CD4-positive, alpha-beta T cell (primary cell): ENCODE measurements at regions not wholly inside any gene's neighbourhood (a gene's known extent, or its start where the extent isn't known, plus 50 kb on each side); places are given as distances from the start of the nearest gene placed in this dataset.

Experiments used
- ATAC-seq: fragments of 200-7000 bp; cut with Tn5 transposase; one replicate; pipeline ENCODE4 v1.10.0; 2022; ENCODE audit warnings: mild to moderate bottlenecking; ENCODE audit not compliant: poor library complexity
- CTCF ChIA-PET: fragments of 350-600 bp; sonication (Branson Sonifier 250); formaldehyde crosslinking; loops from one replicate; lab custom pipeline; 2021; ENCODE audit warnings: antibody characterized with exemption, inconsistent platforms; lab: Charles Lee
- POLR2A ChIA-PET: fragments of 350-600 bp; sonication (Branson Sonifier 250); formaldehyde crosslinking; loops from one replicate; lab custom pipeline; 2021; ENCODE audit warnings: antibody characterized with exemption, inconsistent platforms; lab: Charles Lee
- DNase-seq, 14 experiments: peaks; one replicate each; pipeline ENCODE4 v3.0.0-alpha.2; 2013 to 2020; ENCODE audit warnings: mixed read lengths in 2 of 14
- H3K27ac ChIP-seq, 2 donors: one replicate each; pipeline versions ENCODE4 v1.5.1 to v1.7.0; 2013; ENCODE audit warnings: low read length in 2 of 2, low read depth in 1 of 2, mild to moderate bottlenecking in 1 of 2
- H3K27me3 ChIP-seq, 2 experiments: 1 replicate in 1 of 2; 2 replicates in 1 of 2; pipeline versions ENCODE4 v1.6.1 to v1.7.0; 2013; ENCODE audit warnings: low read length in 2 of 2, control low read depth in 1 of 2, mild to moderate bottlenecking in 1 of 2, moderate library complexity in 1 of 2; ENCODE audit not compliant: insufficient read depth in 2 of 2, control insufficient read depth in 1 of 2
- H3K36me3 ChIP-seq: one replicate; pipeline ENCODE4 v1.6.1; 2013; ENCODE audit warnings: low read length, control low read depth; ENCODE audit not compliant: insufficient read depth
- H3K4me1 ChIP-seq: one replicate; pipeline ENCODE4 v1.6.1; 2013; ENCODE audit warnings: low read length, control low read depth; ENCODE audit not compliant: insufficient read depth
- H3K4me3 ChIP-seq: one replicate; pipeline ENCODE4 v1.5.1; 2013; ENCODE audit warnings: mild to moderate bottlenecking, low read length, moderate library complexity
- H3K9me3 ChIP-seq, 2 experiments: 1 replicate in 1 of 2; 2 replicates in 1 of 2; pipeline versions ENCODE4 v1.6.1 to v1.7.0; 2013; ENCODE audit warnings: low read length in 2 of 2, mild to moderate bottlenecking in 2 of 2, control low read depth in 1 of 2, moderate library complexity in 1 of 2; ENCODE audit not compliant: control insufficient read depth in 1 of 2, insufficient read depth in 1 of 2
- H3K27ac Mint-ChIP-seq: one replicate; pipeline ENCODE4 v1.8.0; 2020; ENCODE audit warnings: mixed read lengths
- H3K27me3 Mint-ChIP-seq: one replicate; pipeline ENCODE4 v1.8.0; 2021; ENCODE audit warnings: mixed read lengths
- H3K36me3 Mint-ChIP-seq: one replicate; pipeline ENCODE4 v1.8.0; 2021; ENCODE audit warnings: low read depth, mixed read lengths
- H3K4me1 Mint-ChIP-seq: one replicate; pipeline ENCODE4 v1.8.0; 2021; ENCODE audit warnings: low read depth, mixed read lengths
- H3K4me3 Mint-ChIP-seq: one replicate; pipeline ENCODE4 v1.8.0; 2020; ENCODE audit warnings: mild to moderate bottlenecking, mixed read lengths
- H3K9me3 Mint-ChIP-seq: one replicate; pipeline ENCODE4 v1.8.0; 2020; ENCODE audit warnings: mixed read lengths
- intact Hi-C, 2 experiments: fragments of 100-400 bp; cut with DNase I in 1 of 2; cut with micrococcal nuclease in 1 of 2; formaldehyde crosslinking; loops; one replicate each; pipeline versions ENCODE4 v1.15.1 to v1.9.0; 2023 to 2025; cut with DNase I, micrococcal nuclease
- TF ChIP-seq, protein P1 (sequence below): fragments of 200-600 bp; IDR thresholded peaks from one replicate; pipeline ENCODE4 v1.8.0; 2022; ENCODE audit warnings: antibody characterized with exemption, mild to moderate bottlenecking

DNA sequence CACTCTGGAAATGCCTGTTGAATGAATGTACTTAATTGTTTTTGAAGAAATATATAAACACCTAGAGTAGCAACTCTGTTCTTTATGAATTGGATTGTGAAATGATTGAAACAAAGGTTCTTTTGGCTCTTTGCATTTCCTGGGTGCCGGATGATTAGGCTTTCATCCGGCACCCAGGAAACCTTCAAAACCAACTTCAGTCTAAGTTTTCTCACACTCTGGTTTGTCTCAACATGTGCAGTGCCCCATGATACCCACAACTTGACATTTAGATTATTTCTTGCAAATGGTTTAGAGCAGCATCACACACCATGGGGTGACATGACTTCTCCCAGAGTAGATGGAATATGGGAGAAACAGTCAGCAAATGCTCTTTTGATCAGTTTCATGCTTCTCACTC lies 354.9 kb downstream of the BARHL2 start:
- Histone ChIP-seq H3K27me3 (no peaks in the 10 kb centered on the region), H3K36me3 (no peaks in the 10 kb centered on the region), H3K9me3 (no peaks in the 10 kb centered on the region), H3K4me3 (no peak overlapping the region), H3K4me1 (no peaks in the 10 kb centered on the region), H3K27ac (no peak overlapping the region)
- peaks cover 5% of the 10 kb centered on the region for H3K27me3 Mint-ChIP-seq
- ATAC-seq (no peak), DNase-seq (no peak)
- intact Hi-C loops: no loop called here
- ChIA-PET CTCF (no interaction called here), POLR2A (no interaction called here)
- H3K9me3 Mint-ChIP-seq: no peaks in the 10 kb centered on the region
- H3K4me3 Mint-ChIP-seq: no peak overlapping the region
- TF ChIP-seq, protein P1, sequence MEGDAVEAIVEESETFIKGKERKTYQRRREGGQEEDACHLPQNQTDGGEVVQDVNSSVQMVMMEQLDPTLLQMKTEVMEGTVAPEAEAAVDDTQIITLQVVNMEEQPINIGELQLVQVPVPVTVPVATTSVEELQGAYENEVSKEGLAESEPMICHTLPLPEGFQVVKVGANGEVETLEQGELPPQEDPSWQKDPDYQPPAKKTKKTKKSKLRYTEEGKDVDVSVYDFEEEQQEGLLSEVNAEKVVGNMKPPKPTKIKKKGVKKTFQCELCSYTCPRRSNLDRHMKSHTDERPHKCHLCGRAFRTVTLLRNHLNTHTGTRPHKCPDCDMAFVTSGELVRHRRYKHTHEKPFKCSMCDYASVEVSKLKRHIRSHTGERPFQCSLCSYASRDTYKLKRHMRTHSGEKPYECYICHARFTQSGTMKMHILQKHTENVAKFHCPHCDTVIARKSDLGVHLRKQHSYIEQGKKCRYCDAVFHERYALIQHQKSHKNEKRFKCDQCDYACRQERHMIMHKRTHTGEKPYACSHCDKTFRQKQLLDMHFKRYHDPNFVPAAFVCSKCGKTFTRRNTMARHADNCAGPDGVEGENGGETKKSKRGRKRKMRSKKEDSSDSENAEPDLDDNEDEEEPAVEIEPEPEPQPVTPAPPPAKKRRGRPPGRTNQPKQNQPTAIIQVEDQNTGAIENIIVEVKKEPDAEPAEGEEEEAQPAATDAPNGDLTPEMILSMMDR: no peak
- H3K4me1 Mint-ChIP-seq: no peaks in the 10 kb centered on the region
- H3K27ac Mint-ChIP-seq: no peak overlapping the region
- no peaks in the 10 kb centered on the region for H3K36me3 Mint-ChIP-seq

DNA sequence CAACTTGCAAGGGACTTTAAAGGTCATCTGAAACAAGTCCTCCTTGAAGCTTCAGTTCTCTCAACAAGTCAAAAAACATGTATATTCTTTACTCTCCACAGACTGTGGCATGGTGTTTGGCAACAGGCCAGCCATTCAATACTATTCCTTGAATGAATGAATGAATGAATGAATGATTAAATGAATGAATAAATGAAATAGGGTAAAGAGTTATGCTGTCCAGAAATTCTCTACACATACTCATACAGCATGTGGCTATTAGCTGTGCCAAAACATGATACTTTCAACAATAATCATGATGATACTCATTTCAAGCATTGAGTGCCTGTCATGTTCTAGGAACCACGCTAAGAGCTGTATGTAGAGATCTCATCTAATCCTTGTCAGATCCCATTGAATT lies 356.1 kb downstream of the BARHL2 start:
- ChIA-PET POLR2A (no interaction called here), CTCF (no interaction called here)
- no peaks in the 10 kb centered on the region for H3K9me3 Mint-ChIP-seq
- TF ChIP-seq, protein P1: no peak
- Histone ChIP-seq H3K4me3 (no peak overlapping the region), H3K27ac (no peak overlapping the region), H3K36me3 (no peaks in the 10 kb centered on the region), H3K27me3 (no peaks in the 10 kb centered on the region), H3K9me3 (no peaks in the 10 kb centered on the region), H3K4me1 (no peaks in the 10 kb centered on the region)
- intact Hi-C loops: no loop called here
- no peaks in the 10 kb centered on the region for H3K36me3 Mint-ChIP-seq
- H3K27ac Mint-ChIP-seq: no peak overlapping the region
- H3K27me3 Mint-ChIP-seq: peaks cover 5% of the 10 kb centered on the region
- DNase-seq: no peak
- no peaks in the 10 kb centered on the region for H3K4me1 Mint-ChIP-seq
- no peak for ATAC-seq
- H3K4me3 Mint-ChIP-seq: no peak overlapping the region

DNA sequence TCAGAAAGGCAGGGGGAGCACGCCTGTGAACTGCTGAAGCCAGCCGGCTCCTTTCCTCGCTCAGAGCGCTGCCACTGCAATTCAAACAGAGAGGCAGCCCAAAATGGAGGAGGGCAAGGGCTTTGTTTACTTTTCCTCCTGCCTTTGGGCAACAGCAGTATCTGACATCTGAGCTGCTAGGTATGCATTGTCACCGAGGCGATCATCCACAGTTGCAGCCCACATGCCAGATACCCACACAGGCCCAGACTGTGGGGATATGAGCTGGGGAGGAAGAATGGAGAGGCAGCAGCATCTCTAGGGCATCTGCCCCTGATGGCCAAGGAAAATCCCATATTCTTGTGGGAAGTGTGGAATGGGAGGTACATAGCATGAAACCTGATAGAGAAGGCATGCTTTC lies 357.1 kb downstream of the BARHL2 start:
- H3K4me1 Mint-ChIP-seq: no peaks in the 10 kb centered on the region

More for the DNA sequence above, 357.1 kb downstream of the BARHL2 start:
- TF ChIP-seq, protein P1: no peak
- Mint-ChIP-seq H3K4me3 (no peak overlapping the region), H3K27ac (no peak overlapping the region), H3K27me3 (peaks cover 5% of the 10 kb centered on the region), H3K9me3 (no peaks in the 10 kb centered on the region), H3K36me3 (no peaks in the 10 kb centered on the region)
- ChIA-PET POLR2A (no interaction called here), CTCF (no interaction called here)
- Histone ChIP-seq H3K9me3 (no peaks in the 10 kb centered on the region), H3K4me3 (no peak overlapping the region), H3K4me1 (no peaks in the 10 kb centered on the region), H3K27me3 (no peaks in the 10 kb centered on the region), H3K36me3 (no peaks in the 10 kb centered on the region), H3K27ac (no peak overlapping the region)
- ATAC-seq: no peak
- DNase-seq: no peak
- intact Hi-C loops: no loop called here
